CD1c-positive myeloid dendritic cell (primary cell): ENCODE measurements at regions not wholly inside any gene's neighbourhood (a gene's known extent, or its start where the extent isn't known, plus 50 kb on each side); places are given as distances from the start of the nearest gene placed in this dataset.

ENCODE experiments used
- DNase-seq: peaks from one replicate; pipeline ENCODE4 v3.0.0-alpha.2; 2016; ENCODE audit errors: extremely low spot score

- DNase-seq: no peak
These were observed 860.4 kb upstream of the SOX9 start for GRCh38 chr17:71260366-71260940.

GRCh38 chr17:71262586-71262985 lies 858.2 kb upstream of the SOX9 start:
- no peak for DNase-seq

DNA sequence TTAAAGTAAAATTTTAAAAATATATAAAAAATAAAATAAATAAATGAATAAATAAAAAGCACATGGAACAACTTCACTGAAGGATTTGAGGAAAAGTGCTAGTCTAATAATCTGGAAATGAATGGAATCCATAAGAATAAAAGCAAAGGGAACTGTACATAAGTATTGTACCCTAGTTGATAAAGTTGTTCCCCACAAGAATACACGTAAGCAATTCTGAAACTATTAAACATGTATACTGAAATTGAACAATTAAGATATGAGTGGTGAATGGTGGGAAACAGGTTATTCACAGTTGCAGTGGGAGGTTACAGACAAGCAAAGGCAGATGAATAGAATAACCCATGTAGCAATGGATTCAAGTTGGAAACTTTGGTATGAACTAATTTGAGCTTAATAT lies 853.2 kb upstream of the SOX9 start:
- no peak for DNase-seq

DNA sequence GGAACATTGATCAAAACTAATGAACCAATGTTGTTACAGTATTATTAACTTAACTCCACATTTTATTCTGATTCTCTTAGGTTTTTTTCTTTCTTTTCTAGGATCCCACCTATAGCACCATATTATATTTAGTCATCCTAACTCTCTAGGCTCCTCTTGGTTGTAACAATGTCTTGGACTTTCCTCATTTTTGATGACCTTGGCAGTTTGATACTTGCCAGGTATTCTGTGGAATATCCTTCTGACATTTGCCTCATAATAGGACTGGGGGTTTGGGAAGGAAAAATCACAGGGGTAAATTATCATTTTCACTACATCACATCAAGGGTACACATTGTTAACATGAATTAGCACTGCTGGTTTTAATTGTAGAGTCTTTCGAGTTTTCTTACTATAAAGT lies 851.6 kb upstream of the SOX9 start:
- no peak for DNase-seq

GRCh38 chr17:71273441-71273840 lies 847.4 kb upstream of the SOX9 start:
- DNase-seq: no peak

DNA sequence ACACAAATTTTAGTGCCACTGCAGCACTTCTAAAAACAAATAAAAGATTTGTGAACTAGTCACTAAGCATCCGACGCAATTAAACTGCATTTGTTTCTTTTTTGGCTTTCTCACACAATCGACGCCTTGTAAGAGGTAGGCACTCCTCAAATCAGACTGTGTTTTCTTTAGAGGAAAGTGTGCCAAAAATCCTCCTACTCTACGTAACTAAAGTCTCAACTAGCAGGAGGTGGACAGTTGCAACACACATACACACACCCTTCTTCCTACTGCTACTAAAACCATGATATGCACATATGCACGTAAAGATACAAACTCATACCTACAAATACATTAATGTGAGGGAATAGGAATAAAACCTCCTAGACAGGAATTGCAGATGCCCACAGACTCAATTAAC lies 844.7 kb upstream of the SOX9 start:
- DNase-seq: no peak

DNA sequence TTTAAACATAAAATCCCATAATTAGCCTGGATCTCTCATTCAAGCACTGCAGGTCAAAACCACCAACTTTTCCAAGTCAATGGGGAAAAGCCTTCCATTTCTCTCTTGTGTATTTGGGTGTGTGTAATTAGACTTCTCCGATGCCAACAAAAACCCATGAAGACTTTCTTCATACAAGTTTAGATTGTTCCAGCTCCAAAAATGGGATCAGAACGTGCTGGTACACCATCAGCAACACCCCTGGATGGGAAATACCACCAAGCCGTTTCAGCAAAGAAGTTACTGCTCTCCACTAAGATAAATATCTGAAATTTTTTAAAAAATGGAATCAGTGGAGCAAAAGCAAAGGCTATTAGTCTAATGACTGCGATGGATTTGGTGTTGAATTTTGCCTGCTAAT lies 837.3 kb upstream of the SOX9 start:
- DNase-seq: no peak

- no peak for DNase-seq
These were observed 836.6 kb upstream of the SOX9 start for GRCh38 chr17:71284032-71284755.

DNA sequence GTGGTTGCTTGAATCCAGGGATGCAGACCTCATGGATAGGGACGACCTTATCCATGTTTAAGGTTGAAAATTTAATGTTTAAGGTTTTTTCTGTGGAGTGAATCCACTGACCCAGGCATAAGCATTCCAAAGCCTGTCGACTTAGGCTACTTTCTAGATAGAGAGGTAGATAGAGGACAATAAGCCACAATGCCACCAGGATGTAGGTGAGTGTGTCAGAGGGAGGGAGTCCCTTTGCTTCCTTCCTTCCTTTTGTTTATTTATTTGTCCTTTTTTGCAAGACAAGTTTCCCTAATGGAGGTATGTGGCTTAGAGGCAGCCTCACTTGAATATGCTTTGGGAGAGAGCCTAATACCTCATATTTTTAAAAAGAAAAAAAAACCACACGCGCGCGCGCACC lies 834.2 kb upstream of the SOX9 start:
- no peak for DNase-seq

- no peak for DNase-seq
These were observed 833.6 kb upstream of the SOX9 start for GRCh38 chr17:71287071-71287823.

- no peak for DNase-seq
These were observed 828.8 kb upstream of the SOX9 start for GRCh38 chr17:71292006-71292405.

DNA sequence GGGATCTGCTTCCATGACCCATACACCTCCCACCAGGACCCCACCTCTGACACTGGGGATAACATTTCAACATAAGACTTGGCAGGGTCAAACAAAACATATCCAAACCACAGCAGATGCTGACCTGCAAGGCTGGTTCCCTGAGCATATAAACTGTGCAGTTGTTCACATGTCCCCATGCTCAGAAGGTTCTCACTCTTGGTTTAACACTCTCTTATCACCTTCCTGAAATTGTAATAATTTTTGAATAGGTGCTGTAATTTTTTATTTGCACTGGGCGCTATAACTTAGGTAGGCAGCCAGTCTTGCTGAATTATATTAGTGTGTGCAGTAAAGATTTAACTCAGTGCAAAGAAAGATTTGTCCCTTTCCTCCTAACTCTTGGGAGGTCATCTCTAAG lies 824.8 kb upstream of the SOX9 start:
- no peak for DNase-seq

- no peak for DNase-seq
These were observed 819.8 kb upstream of the SOX9 start for GRCh38 chr17:71301063-71301462.

DNA sequence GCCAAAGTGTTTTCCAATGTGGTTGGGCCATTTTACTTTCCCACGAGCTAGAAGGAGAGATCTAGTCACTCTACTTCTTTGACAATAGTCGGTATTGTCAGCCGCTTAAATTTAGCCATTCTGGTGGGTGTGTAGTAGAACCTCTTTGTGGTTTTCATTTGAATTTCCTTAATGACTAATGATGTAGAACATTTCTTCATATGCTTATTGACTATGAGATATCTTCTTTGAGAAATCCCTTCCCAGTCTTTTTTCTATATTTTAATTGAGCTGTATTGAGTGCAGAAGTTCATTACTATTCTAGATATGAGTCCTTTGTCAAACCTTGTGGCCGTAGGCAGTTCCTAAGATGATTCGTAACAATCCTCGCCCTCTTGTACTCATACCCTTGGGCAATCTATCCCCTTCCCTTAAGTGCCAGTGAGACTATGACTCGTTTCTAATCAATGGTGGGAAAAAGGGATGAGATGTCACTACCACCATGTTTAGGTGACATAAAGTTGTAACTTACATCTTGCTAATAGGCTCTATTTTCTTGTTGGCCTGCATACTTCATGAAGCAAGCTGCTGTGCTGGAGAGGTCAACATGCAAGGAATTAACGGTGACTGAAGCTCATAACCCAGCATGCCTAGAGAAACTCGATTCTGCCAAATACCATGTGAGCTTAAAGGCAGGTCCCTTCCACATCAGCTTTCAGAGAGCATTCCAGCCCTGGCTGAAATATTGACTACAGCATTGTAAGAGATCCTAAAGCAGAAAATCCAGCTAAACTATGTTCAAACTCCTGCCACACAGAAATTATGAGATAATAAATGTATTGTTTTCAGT lies 817.9 kb upstream of the SOX9 start:
- DNase-seq: no peak

DNA sequence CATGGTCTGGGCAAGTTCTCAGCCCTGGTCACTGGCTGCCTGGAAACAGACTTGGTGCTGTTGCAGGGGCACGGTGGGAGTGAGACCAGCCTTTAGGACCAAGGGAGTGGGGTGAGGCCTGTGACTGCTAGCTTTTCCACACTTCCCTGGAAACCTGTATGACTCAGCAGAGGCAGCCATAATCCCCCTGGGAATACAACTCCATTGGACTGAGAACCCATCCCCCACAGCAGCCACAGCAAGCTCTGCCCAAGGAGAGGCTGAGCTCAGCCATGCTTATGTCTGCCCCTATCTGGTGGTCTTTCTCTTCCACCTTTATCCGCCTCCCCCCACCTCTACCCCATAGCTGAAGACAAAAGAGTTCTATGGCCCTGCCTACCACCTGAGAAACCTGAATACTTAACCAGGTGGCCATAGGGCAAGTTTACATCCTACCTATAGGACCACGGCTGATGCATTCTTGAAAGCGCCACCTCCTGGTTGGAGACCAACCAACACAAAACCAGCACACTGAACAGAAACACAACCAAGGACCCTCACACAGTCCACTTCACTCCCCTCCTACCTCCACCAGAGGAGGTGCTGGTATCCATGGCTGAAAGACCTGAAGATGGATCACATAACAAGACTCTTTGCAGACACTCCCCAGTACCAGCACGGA lies 816.2 kb upstream of the SOX9 start:
- no peak for DNase-seq

DNA sequence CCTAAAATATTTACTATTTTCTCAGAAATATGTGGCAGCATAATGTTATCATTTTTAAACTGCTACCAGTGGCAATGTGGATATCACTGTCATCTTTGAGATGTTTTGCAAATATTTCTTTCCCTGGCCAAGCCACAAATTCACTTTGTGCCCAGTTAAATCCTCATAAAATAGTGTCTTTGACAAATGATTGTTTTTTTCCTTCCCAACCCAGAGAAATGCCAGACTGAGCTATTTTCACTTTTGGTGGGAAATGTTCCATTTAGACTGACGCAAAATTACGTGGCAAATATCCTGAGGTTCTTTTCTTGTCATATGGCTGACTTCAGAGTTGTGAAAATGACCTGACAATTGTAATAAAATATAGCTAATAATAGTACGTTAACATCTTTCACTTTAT lies 807.0 kb upstream of the SOX9 start:
- no peak for DNase-seq

DNA sequence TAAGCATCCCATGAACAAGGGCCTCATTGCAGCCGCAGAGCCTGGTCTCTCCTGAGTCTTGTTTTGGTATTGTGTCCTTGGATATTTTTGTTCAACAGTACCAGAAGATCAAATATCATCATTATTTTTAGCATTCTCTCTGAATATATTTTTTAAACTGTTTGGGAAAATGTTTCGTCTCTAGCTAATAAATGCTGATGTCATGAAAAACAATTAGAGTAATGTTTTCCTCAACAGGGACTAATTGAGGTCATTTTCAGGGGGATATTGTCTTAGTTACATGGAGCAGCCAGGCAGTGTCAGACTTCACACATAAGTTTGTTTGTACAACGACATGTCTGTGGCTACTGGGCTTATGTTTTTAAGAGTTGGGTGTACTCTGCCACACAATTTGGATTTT lies 805.3 kb upstream of the SOX9 start:
- no peak for DNase-seq

- DNase-seq: no peak
These were observed 804.5 kb upstream of the SOX9 start for GRCh38 chr17:71316176-71316897.

DNA sequence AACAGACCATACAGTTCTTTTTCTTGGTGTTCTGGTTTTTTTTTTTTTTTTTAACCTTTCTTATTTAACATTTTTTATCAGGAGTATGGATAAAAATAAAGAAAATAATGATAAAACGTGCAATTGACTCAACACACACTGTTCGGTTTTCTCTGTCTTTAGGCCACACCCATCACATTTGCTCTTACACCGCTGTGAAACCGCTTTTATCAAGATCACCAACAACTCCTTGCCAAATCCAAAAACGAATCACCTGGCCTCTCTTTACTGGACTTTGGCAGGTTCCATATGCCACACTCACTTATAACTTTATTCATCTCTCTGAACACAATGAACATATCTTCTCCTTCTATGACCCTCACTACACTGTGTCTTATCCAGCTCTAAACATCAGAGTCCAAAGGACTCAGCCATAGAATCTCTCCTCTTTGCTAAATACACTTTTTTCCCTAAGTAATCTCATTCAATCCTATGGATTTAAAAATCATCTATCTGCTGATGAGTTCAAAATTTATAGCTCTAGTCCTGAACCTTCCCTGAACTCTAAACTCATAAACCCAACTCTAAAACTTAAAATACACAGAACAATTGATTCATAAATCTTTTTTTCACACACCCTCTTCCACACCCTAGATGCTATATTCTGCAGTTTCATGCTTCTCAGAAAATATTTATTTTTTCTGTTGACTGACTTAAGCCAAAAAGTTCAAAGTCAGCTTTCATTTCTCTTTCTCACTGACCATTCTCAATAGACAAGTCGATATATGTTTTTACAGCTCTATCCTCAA lies 800.6 kb upstream of the SOX9 start:
- no peak for DNase-seq

- no peak for DNase-seq
These were observed 795.7 kb upstream of the SOX9 start for GRCh38 chr17:71325117-71325516.
